GM12878 (cell line): ENCODE measurements at regions not wholly inside any gene's neighbourhood (a gene's known extent, or its start where the extent isn't known, plus 50 kb on each side); places are given as distances from the start of the nearest gene placed in this dataset.

Experiments
- ATAC-seq: fragments of 200-7000 bp; cut with Tn5 transposase; 3 replicates; pipeline ENCODE4 v1.9.1; 2020; ENCODE audit warnings: mild to moderate bottlenecking, moderate library complexity
- BruUV-seq: library from RNA; stranded (reverse); fragments of 400-500 nt; replicated peaks from 2 replicates; lab custom pipeline; 2021; lab: Mats Ljungman, UMichigan
- CTCF ChIA-PET: fragments of 300-600 bp; sonication (Branson Sonifier 250); formaldehyde crosslinking; extraction: SDS; loops from one replicate; lab custom pipeline; 2021; ENCODE audit warnings: inconsistent platforms; lab: Yijun Ruan, JAX
- POLR2A ChIA-PET: fragments of 350-600 bp; formaldehyde crosslinking; extraction: SDS; loops from one replicate; lab custom pipeline; 2021; ENCODE audit warnings: inconsistent platforms; lab: Charles Lee
- RAD21 ChIA-PET: fragments of 300-600 bp; sonication (Branson Sonifier 250); formaldehyde crosslinking; loops from one replicate; lab custom pipeline; 2023; ENCODE audit warnings: antibody characterized with exemption; ENCODE audit not compliant: unreplicated experiment; lab: Charles Lee
- SMC1A ChIA-PET: fragments of 300-600 bp; sonication (Branson Sonifier 250); formaldehyde crosslinking; loops from one replicate; lab custom pipeline; 2023; ENCODE audit not compliant: unreplicated experiment, uncharacterized antibody; lab: Charles Lee
- DNase-seq: peaks from one replicate; pipeline ENCODE4 v3.0.0-alpha.2; 2011; ENCODE audit warnings: low read depth, low spot score
- FAIRE-seq: peaks from 3 replicates; lab custom pipeline; 2011; peaks lifted over from hg19 to GRCh38; lab: Jason Lieb, UNC
- H2AFZ ChIP-seq: 2 replicates; pipeline ENCODE4 v1.6.0; 2011; ENCODE audit warnings: low read depth, low read length, control low read depth; ENCODE audit not compliant: control insufficient read depth
- H3K27ac ChIP-seq: 2 replicates; pipeline ENCODE4 v1.5.1; 2011; ENCODE audit warnings: control low read depth; ENCODE audit not compliant: control insufficient read depth, insufficient read depth
- H3K27me3 ChIP-seq, 2 experiments: replicated peaks in 1 of 2; 2 replicates each; pipeline versions ENCODE4 v1.6.0 to v1.6.1; 2011; ENCODE audit warnings: low read length in 1 of 2; ENCODE audit not compliant: control insufficient read depth in 2 of 2, insufficient read depth in 2 of 2
- H3K36me3 ChIP-seq, 2 experiments: 2 replicates each; pipeline ENCODE4 v1.5.1; 2011; ENCODE audit warnings: low read length in 1 of 2; ENCODE audit not compliant: control insufficient read depth in 2 of 2, insufficient read depth in 2 of 2
- H3K4me1 ChIP-seq: 2 replicates; pipeline ENCODE4 v1.6.1; 2011; ENCODE audit warnings: mild to moderate bottlenecking, low read length, moderate library complexity, mixed read lengths; ENCODE audit not compliant: control insufficient read depth, insufficient read depth
- H3K4me2 ChIP-seq: 2 replicates; pipeline ENCODE4 v1.6.0; 2011; ENCODE audit warnings: control low read depth; ENCODE audit not compliant: control insufficient read depth, insufficient read depth
- H3K4me3 ChIP-seq: fragments of 200-600 bp; sonication (generic); 2 replicates; pipeline ENCODE4 v1.5.1; 2016
- H3K79me2 ChIP-seq: 2 replicates; pipeline ENCODE4 v1.6.0; 2011; ENCODE audit warnings: low read length; ENCODE audit not compliant: control insufficient read depth, insufficient read depth
- H3K9ac ChIP-seq: 2 replicates; pipeline ENCODE4 v1.8.0; 2011; ENCODE audit warnings: low read length, control low read depth, mixed read lengths; ENCODE audit not compliant: control insufficient read depth, insufficient read depth
- H3K9me3 ChIP-seq: replicated peaks from 3 replicates; pipeline ENCODE4 v1.5.1; 2011; ENCODE audit warnings: mild to moderate bottlenecking, low read length; ENCODE audit not compliant: control insufficient read depth, insufficient read depth
- H4K20me1 ChIP-seq: 2 replicates; pipeline ENCODE4 v1.6.0; 2011; ENCODE audit not compliant: control insufficient read depth, insufficient read depth
- BCLAF1 ChIP-seq: fragments of 450-650 bp; IDR thresholded peaks from 2 replicates; pipeline ENCODE4 v1.6.1; 2017; ENCODE audit warnings: antibody characterized with exemption, mild to moderate bottlenecking, moderate library complexity
- ELK1 ChIP-seq: IDR thresholded peaks from 2 replicates; pipeline ENCODE4 v1.6.1; 2012; ENCODE audit warnings: low read depth, low read length, improper control_type of control experiment
- HDAC2 ChIP-seq: fragments of 200-600 bp; sonication (generic); IDR thresholded peaks from 2 replicates; pipeline ENCODE4 v1.6.1; 2017
- IKZF2 ChIP-seq, 2 experiments: fragments of 450-650 bp; IDR thresholded peaks; 2 replicates each; pipeline ENCODE4 v1.6.1; 2017; ENCODE audit warnings: mild to moderate bottlenecking in 2 of 2, moderate library complexity in 2 of 2
- MTA3 ChIP-seq: IDR thresholded peaks from 2 replicates; pipeline ENCODE4 v1.6.1; 2012; ENCODE audit warnings: low read length, inconsistent platforms, borderline replicate concordance
- NFIC ChIP-seq: IDR thresholded peaks from 2 replicates; pipeline ENCODE4 v1.6.1; 2012; ENCODE audit warnings: low read depth, mild to moderate bottlenecking, inconsistent platforms, low read length, moderate library complexity
- PAX5 ChIP-seq: IDR thresholded peaks from 2 replicates; pipeline ENCODE4 v1.6.1; 2011; ENCODE audit warnings: low read depth, low read length, borderline replicate concordance
- POLR2AphosphoS2 ChIP-seq: IDR thresholded peaks from 2 replicates; pipeline ENCODE4 v1.6.1; 2011; ENCODE audit warnings: low read depth, mild to moderate bottlenecking, low read length, improper control_type of control experiment, moderate library complexity
- PRDM15 ChIP-seq: fragments of 450-650 bp; formaldehyde crosslinking; IDR thresholded peaks from 2 replicates; pipeline ENCODE4 v1.4.0; 2020; ENCODE audit warnings: mild to moderate bottlenecking, moderate library complexity
- SKIL ChIP-seq: fragments of 450-650 bp; IDR thresholded peaks from 2 replicates; pipeline ENCODE4 v1.6.1; 2017; ENCODE audit warnings: mild to moderate bottlenecking, low read depth, inconsistent platforms; ENCODE audit not compliant: poor library complexity, severe bottlenecking
- SMARCA5 ChIP-seq: fragments of 450-650 bp; IDR thresholded peaks from 2 replicates; pipeline ENCODE4 v1.6.1; 2017; ENCODE audit warnings: mild to moderate bottlenecking
- SREBF1 ChIP-seq: IDR thresholded peaks from 2 replicates; pipeline ENCODE4 v1.6.1; 2012; ENCODE audit warnings: mild to moderate bottlenecking, low read length
- TBL1XR1 ChIP-seq: IDR thresholded peaks from 2 replicates; pipeline ENCODE4 v1.6.1; 2012; ENCODE audit warnings: low read depth, low read length, improper control_type of control experiment
- WRNIP1 ChIP-seq: IDR thresholded peaks from 2 replicates; pipeline ENCODE4 v1.6.1; 2011; ENCODE audit warnings: low read depth, low read length, improper control_type of control experiment, borderline replicate concordance
- YBX1 ChIP-seq: fragments of 450-650 bp; IDR thresholded peaks from 2 replicates; pipeline ENCODE4 v1.6.1; 2016; ENCODE audit warnings: antibody characterized with exemption
- ZNF24 ChIP-seq: fragments of 450-650 bp; IDR thresholded peaks from 2 replicates; pipeline ENCODE4 v1.6.1; 2017; ENCODE audit warnings: antibody characterized with exemption, mild to moderate bottlenecking
- WGBS: methylation state at CpG from one replicate; pipeline ENCODE4 v1.1.6; 2016; ENCODE audit warnings: low lambda C conversion rate; ENCODE audit not compliant: insufficient replicate concordance, insufficient coverage; ENCODE audit errors: missing lambda C conversion rate; 5-methylcytosine and 5-hydroxymethylcytosine counted together
- in situ Hi-C: fragments of 300-500 bp; cut with MboI; formaldehyde crosslinking; loops from 9 replicates; pipeline ENCODE4 v1.14.3; 2018; ENCODE audit warnings: mixed read lengths
- intact Hi-C: fragments of 100-400 bp; cut with micrococcal nuclease; formaldehyde crosslinking; loops from one replicate; pipeline ENCODE4 v1.14.2; 2022; ENCODE audit not compliant: unreplicated experiment

- ChIA-PET SMC1A (no interaction called here), CTCF (no interaction called here), RAD21 (no interaction called here), POLR2A (no interaction called here)
- in situ Hi-C loops (no loop called here), intact Hi-C loops (no loop called here)
- DNase-seq (no peak), FAIRE-seq (no peak), ATAC-seq (no peak)
- no peak overlapping the region for H3K4me2 ChIP-seq
- BruUV-seq = no TSS peak
- no peak overlapping the region for H2AFZ ChIP-seq
- H3K36me3 ChIP-seq = no peaks in the 10 kb centered on the region
- H3K4me1 ChIP-seq = no peaks in the 10 kb centered on the region
- no peak overlapping the region for H3K4me3 ChIP-seq
- H3K9me3 ChIP-seq = no peaks in the 10 kb centered on the region
- no peak overlapping the region for H3K27ac ChIP-seq
- H3K27me3 ChIP-seq = no peaks in the 10 kb centered on the region
- no peaks in the 10 kb centered on the region for H3K79me2 ChIP-seq
- WGBS = 59% methylated on average over 39 of the region's 39 CpGs
- H4K20me1 ChIP-seq = no peaks in the 10 kb centered on the region
- H3K9ac ChIP-seq = no peak overlapping the region
- TF ChIP-seq PRDM15 (no peak), PAX5 (no peak), IKZF2 (IDR thresholded peaks at IDR 0.05) (no peak), SREBF1 (no peak), TBL1XR1 (no peak), ELK1 (no peak), MTA3 (no peak), HDAC2 (no peak), BCLAF1 (no peak), SMARCA5 (no peak), SKIL (no peak), YBX1 (no peak), POLR2AphosphoS2 (no peak), WRNIP1 (no peak), ZNF24 (no peak), NFIC (no peak)
These were observed 164.4 kb upstream of the AFDN start for GRCh38 chr6:167662075-167662880.
